Body of pancreas (tissue), 4 donors: ENCODE measurements at regions not wholly inside any gene's neighbourhood (a gene's known extent, or its start where the extent isn't known, plus 50 kb on each side); places are given as distances from the start of the nearest gene placed in this dataset.

Experiments used
- ATAC-seq: fragments of 150-250 bp; one replicate; pipeline ENCODE4 v1.9.1; 2016
- DNase-seq, 4 donors: peaks; one replicate each; pipeline ENCODE4 v3.0.0-alpha.2; 2019
- H3K27ac ChIP-seq, 4 donors: fragments of 200-600 bp; sonication (generic); 1 replicate in 3 of 4; 2 replicates in 1 of 4; pipeline versions ENCODE4 v1.5.1 to v1.6.1; 2016 to 2019; ENCODE audit warnings: mild to moderate bottlenecking in 1 of 4, mixed read lengths in 1 of 4, moderate library complexity in 1 of 4
- H3K27me3 ChIP-seq, 2 donors: fragments of 200-600 bp; sonication (generic); one replicate each; pipeline ENCODE4 v1.6.0; 2016; ENCODE audit warnings: mild to moderate bottlenecking in 1 of 2
- H3K36me3 ChIP-seq, 2 donors: fragments of 200-600 bp; sonication (generic); replicated peaks in 1 of 2; 2 replicates each; pipeline ENCODE4 v1.5.1; 2016; ENCODE audit warnings: low read depth in 2 of 2; ENCODE audit not compliant: insufficient read depth in 1 of 2
- H3K4me1 ChIP-seq: fragments of 200-600 bp; sonication (generic); one replicate; pipeline ENCODE4 v1.6.0; 2016
- H3K4me3 ChIP-seq, 2 donors: fragments of 200-600 bp; sonication (generic); 1 replicate in 1 of 2; 2 replicates in 1 of 2; pipeline ENCODE4 v1.5.1; 2016 to 2019
- H3K9me3 ChIP-seq, 3 donors: fragments of 200-600 bp; sonication (generic); 1 replicate in 2 of 3; 2 replicates in 1 of 3; pipeline ENCODE4 v1.5.1; 2016
- POLR2A ChIP-seq, 3 donors: fragments of 450-650 bp; IDR thresholded peaks; one replicate each; pipeline ENCODE4 v1.6.1; 2016; ENCODE audit warnings: antibody characterized with exemption in 3 of 3, mild to moderate bottlenecking in 2 of 3
- WGBS, 2 donors: methylation state at CpG; one replicate each; pipeline ENCODE4 v1.1.5; 2017; 5-methylcytosine and 5-hydroxymethylcytosine counted together
- intact Hi-C: fragments of 100-400 bp; cut with DNase I; formaldehyde crosslinking; loops from one replicate; pipeline ENCODE4 v1.15.1; 2023
- TF ChIP-seq, protein P1 (sequence below), 7 experiments: fragments of 450-650 bp in 4 of 7; fragments of 200-600 bp in 3 of 7; sonication (generic) in 3 of 7; IDR thresholded peaks; one replicate each; pipeline ENCODE4 v1.5.1; 2016 to 2019; ENCODE audit warnings: antibody characterized with exemption in 7 of 7

DNA sequence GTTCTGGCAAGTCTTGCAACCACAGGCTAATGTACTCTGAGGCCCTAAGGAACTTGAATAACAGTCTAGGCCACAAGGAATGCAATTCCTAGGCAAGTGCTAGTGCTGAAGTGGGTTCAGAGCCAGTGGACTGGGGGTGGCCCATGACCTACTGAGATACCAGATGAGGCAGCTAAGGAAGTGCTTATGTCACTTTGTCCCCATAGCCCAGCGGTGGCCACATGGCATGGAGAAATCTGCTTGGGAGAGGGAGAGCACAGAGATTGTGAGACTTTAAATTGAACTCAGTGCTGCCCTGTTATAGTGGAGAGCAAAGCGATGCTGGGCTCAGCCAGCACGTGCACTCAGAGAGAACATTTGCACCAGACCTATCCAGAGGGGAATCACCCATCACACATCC lies 629.5 kb downstream of the JRKL start:
- no peaks in the 10 kb centered on the region for H3K4me1 ChIP-seq
- ATAC-seq (no peak), DNase-seq (no peak)
- WGBS, 2 donors, result 81 to 90% methylated on average over 3 of the region's 3 CpGs
- H3K4me3 ChIP-seq, result no peak overlapping the region
- TF ChIP-seq, protein P1, sequence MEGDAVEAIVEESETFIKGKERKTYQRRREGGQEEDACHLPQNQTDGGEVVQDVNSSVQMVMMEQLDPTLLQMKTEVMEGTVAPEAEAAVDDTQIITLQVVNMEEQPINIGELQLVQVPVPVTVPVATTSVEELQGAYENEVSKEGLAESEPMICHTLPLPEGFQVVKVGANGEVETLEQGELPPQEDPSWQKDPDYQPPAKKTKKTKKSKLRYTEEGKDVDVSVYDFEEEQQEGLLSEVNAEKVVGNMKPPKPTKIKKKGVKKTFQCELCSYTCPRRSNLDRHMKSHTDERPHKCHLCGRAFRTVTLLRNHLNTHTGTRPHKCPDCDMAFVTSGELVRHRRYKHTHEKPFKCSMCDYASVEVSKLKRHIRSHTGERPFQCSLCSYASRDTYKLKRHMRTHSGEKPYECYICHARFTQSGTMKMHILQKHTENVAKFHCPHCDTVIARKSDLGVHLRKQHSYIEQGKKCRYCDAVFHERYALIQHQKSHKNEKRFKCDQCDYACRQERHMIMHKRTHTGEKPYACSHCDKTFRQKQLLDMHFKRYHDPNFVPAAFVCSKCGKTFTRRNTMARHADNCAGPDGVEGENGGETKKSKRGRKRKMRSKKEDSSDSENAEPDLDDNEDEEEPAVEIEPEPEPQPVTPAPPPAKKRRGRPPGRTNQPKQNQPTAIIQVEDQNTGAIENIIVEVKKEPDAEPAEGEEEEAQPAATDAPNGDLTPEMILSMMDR (IDR thresholded peaks at IDR 0.05), result no peak
- no peak for TF ChIP-seq POLR2A (IDR thresholded peaks at IDR 0.05)
- no peak overlapping the region for H3K27ac ChIP-seq
- no peaks in the 10 kb centered on the region for H3K9me3 ChIP-seq
- intact Hi-C loops, result no loop called here
- peaks cover 0 to 4% of the 10 kb centered on the region in 2 donors for H3K27me3 ChIP-seq
- no peaks in the 10 kb centered on the region for H3K36me3 ChIP-seq

DNA sequence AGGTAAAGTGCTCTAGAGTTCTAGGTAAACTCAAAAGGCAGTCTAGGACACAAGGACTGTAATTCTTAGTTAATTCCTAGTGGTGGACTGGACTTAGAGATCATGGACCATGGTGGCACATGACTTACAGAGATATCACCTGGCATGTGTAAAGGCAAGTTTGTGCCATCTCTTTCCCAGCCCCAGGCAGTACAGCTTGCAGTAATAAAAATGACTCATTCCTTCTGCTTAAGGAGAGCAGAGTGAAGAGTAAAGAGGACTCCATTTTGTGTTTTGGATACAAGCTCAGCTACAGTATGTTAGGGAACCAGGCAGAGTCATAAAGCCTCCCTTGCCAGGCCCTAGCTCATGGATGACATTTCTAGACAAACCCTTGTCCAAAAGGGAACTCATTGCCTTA lies 629.9 kb downstream of the JRKL start:
- TF ChIP-seq, protein P1 (IDR thresholded peaks at IDR 0.05), result no peak
- intact Hi-C loops, result no loop called here
- no peaks in the 10 kb centered on the region for H3K4me1 ChIP-seq
- H3K9me3 ChIP-seq, result no peaks in the 10 kb centered on the region
- peaks cover 0 to 4% of the 10 kb centered on the region in 2 donors for H3K27me3 ChIP-seq
- DNase-seq (no peak), ATAC-seq (no peak)
- H3K4me3 ChIP-seq, result no peak overlapping the region
- no peaks in the 10 kb centered on the region for H3K36me3 ChIP-seq
- H3K27ac ChIP-seq, result no peak overlapping the region

DNA sequence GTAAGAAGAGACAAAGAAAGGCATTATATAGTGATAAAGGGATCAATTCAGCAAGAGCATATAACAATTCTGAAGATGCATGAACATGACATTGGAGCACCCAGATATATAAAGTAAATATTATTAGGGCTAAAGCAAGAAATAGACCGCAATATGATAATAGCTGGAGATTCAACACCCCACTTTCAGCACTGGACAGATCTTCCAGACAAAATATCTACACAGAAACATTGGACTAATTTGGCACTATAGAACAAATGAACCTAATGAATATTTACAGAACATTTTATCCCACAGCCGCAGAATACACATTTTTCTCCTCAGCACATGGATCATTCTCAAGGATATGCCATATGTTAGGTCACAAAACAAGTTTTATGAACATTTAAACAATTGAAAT lies 633.1 kb downstream of the JRKL start:
- intact Hi-C loops, result no loop called here
- H3K4me1 ChIP-seq, result no peaks in the 10 kb centered on the region
- no peaks in the 10 kb centered on the region for H3K9me3 ChIP-seq
- DNase-seq (no peak), ATAC-seq (no peak)
- TF ChIP-seq, protein P1 (IDR thresholded peaks at IDR 0.05), result no peak
- TF ChIP-seq POLR2A (IDR thresholded peaks at IDR 0.05), result no peak
- no peaks in the 10 kb centered on the region for H3K36me3 ChIP-seq
- peaks cover 0 to 4% of the 10 kb centered on the region in 2 donors for H3K27me3 ChIP-seq
- H3K4me3 ChIP-seq, result no peak overlapping the region
- WGBS, 2 donors, result 69 to 72% methylated on average over 2 of the region's 2 CpGs
- H3K27ac ChIP-seq, result no peak overlapping the region

DNA sequence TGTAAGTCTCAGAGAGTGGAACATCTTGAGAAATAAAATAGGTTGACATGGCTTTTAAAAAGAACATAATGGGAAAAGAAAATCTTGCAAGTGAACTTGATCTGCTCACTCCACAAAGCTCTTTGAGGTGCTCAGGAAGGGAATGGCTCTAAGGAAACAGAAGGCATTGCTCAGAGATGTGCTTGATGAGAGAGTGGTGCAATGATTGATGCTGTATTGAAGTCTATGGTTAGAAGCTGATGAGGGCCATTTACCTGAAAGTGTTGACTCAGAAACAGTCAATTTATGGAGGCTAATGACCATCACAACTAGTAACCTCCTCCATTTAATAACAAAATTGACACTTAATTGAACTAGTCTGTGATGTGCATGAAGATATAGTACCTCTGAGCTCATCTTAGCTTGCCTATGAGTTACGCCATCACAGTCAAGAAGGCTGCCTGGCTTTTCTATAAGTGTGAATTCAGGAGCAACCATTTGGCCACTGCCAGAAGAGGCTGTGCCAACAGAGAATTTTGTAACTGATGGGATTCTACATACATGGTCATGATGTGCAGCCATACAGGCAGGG lies 639.1 kb downstream of the JRKL start:
- Histone ChIP-seq H3K4me1 (no peaks in the 10 kb centered on the region), H3K36me3 (no peaks in the 10 kb centered on the region), H3K9me3 (no peaks in the 10 kb centered on the region), H3K27me3 (no peaks in the 10 kb centered on the region), H3K4me3 (no peak overlapping the region), H3K27ac (no peak overlapping the region)
- intact Hi-C loops, result no loop called here
- no peak for DNase-seq
- TF ChIP-seq, protein P1 (IDR thresholded peaks at IDR 0.05), result no peak
- TF ChIP-seq POLR2A (IDR thresholded peaks at IDR 0.05), result no peak
- ATAC-seq, result no peak
- 53 to 75% methylated on average over 1 of the region's 1 CpG for WGBS, 2 donors

DNA sequence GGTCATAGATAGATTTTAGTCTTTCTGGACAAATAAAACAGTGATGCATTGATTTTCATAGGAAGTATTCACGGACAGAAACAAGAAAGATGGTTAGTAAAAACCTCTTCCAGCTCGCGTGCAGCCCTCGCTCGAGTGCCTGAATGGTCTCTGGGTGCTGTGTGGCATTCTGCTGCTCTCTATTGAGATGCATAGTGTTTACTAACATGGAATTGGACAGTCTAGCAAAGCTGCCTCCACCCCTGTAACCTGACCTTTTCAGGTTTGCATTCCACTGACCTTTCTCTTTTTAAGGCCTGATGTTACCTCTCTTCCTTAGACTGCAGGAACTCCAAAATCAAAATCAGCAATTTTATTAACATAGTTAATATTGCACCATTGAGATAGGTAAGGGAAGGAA lies 643.4 kb downstream of the JRKL start:
- Histone ChIP-seq H3K4me1 (no peaks in the 10 kb centered on the region), H3K27ac (no peak overlapping the region), H3K9me3 (no peaks in the 10 kb centered on the region), H3K27me3 (no peaks in the 10 kb centered on the region), H3K4me3 (no peak overlapping the region), H3K36me3 (no peaks in the 10 kb centered on the region)
- no peak for DNase-seq
- TF ChIP-seq, protein P1 (IDR thresholded peaks at IDR 0.05), result no peak
- TF ChIP-seq POLR2A (IDR thresholded peaks at IDR 0.05), result no peak
- intact Hi-C loops, result no loop called here
- no peak for ATAC-seq
- WGBS, 2 donors, result 18 to 19% methylated on average over 5 of the region's 5 CpGs
